ENCODE measurements at regions not wholly inside any gene's neighbourhood (a gene's known extent, or its start where the extent isn't known, plus 50 kb on each side); places are given as distances from the start of the nearest gene placed in this dataset.

- no peak overlapping the region for H3K4me3 Mint-ChIP-seq
- no peak for TF ChIP-seq CTCF (IDR thresholded peaks at IDR 0.05; ENCODE audit: unreplicated experiment in 3 of 3)
- no peak overlapping the region for H3K27ac Mint-ChIP-seq
- no peaks in the 10 kb centered on the region for H3K27me3 Mint-ChIP-seq (ENCODE audit: low read depth)
- no peaks in the 10 kb centered on the region for H3K36me3 Mint-ChIP-seq (ENCODE audit: low read depth)
- H3K9me3 Mint-ChIP-seq: no peaks in the 10 kb centered on the region
- H3K4me1 Mint-ChIP-seq: peaks cover 23% of the 10 kb centered on the region
Observed at GRCh38 chr5:123858938-123859337, 347.0 kb downstream of the CSNK1G3 start.

- Mint-ChIP-seq H3K4me1 (peaks cover 23% of the 10 kb centered on the region), H3K27ac (peak overlapping the region in 1 of 3 experiments; percentile 10), H3K9me3 (peaks cover 6% of the 10 kb centered on the region), H3K27me3 (ENCODE audit: low read depth) (no peaks in the 10 kb centered on the region), H3K4me3 (no peak overlapping the region), H3K36me3 (ENCODE audit: low read depth) (no peaks in the 10 kb centered on the region)
- TF ChIP-seq CTCF (IDR thresholded peaks at IDR 0.05; ENCODE audit: unreplicated experiment in 3 of 3): no peak
Observed at GRCh38 chr5:123856766-123857165, 344.8 kb downstream of the CSNK1G3 start.

- Mint-ChIP-seq H3K4me1 (peaks cover 23% of the 10 kb centered on the region), H3K27ac (peak overlapping the region in 1 of 3 experiments; percentile 45), H3K4me3 (no peak overlapping the region), H3K9me3 (peaks cover 14% of the 10 kb centered on the region), H3K27me3 (ENCODE audit: low read depth) (no peaks in the 10 kb centered on the region), H3K36me3 (ENCODE audit: low read depth) (no peaks in the 10 kb centered on the region)
- no peak for TF ChIP-seq CTCF (IDR thresholded peaks at IDR 0.05; ENCODE audit: unreplicated experiment in 3 of 3)
Observed at GRCh38 chr5:123855609-123856008, 343.6 kb downstream of the CSNK1G3 start.

GRCh38 chr5:123845356-123846100 is 333.6 kb downstream of the CSNK1G3 start:
- Mint-ChIP-seq H3K27me3 (ENCODE audit: low read depth) (no peaks in the 10 kb centered on the region), H3K9me3 (peaks cover 27% of the 10 kb centered on the region)

GRCh38 chr5:123844873-123845272 is 332.9 kb downstream of the CSNK1G3 start:
- Mint-ChIP-seq H3K9me3 (peaks cover 28% of the 10 kb centered on the region), H3K27ac (no peak overlapping the region), H3K36me3 (ENCODE audit: low read depth) (peaks cover 4% of the 10 kb centered on the region), H3K4me1 (no peaks in the 10 kb centered on the region), H3K27me3 (ENCODE audit: low read depth) (no peaks in the 10 kb centered on the region), H3K4me3 (no peak overlapping the region)
- TF ChIP-seq CTCF (IDR thresholded peaks at IDR 0.05; ENCODE audit: unreplicated experiment in 3 of 3): no peak

More at GRCh38 chr5:123845356-123846100, 333.6 kb downstream of the CSNK1G3 start:
- no peaks in the 10 kb centered on the region for H3K4me1 Mint-ChIP-seq
- TF ChIP-seq CTCF (IDR thresholded peaks at IDR 0.05; ENCODE audit: unreplicated experiment in 3 of 3): no peak
- no peaks in the 10 kb centered on the region for H3K36me3 Mint-ChIP-seq (ENCODE audit: low read depth)
- H3K4me3 Mint-ChIP-seq: no peak overlapping the region
- H3K27ac Mint-ChIP-seq: no peak overlapping the region

GRCh38 chr5:123835421-123835820 is 323.4 kb downstream of the CSNK1G3 start:
- peaks cover 26% of the 10 kb centered on the region for H3K4me1 Mint-ChIP-seq
- H3K9me3 Mint-ChIP-seq: peaks cover 33% of the 10 kb centered on the region
- H3K4me3 Mint-ChIP-seq: no peak overlapping the region
- no peaks in the 10 kb centered on the region for H3K27me3 Mint-ChIP-seq (ENCODE audit: low read depth)
- no peak overlapping the region for H3K27ac Mint-ChIP-seq
- H3K36me3 Mint-ChIP-seq (ENCODE audit: low read depth): peaks cover 5% of the 10 kb centered on the region
- TF ChIP-seq CTCF (IDR thresholded peaks at IDR 0.05; ENCODE audit: unreplicated experiment in 3 of 3): no peak

All from nephron (organoid).